Mammary epithelial cell (primary cell): ENCODE measurements at regions not wholly inside any gene's neighbourhood (a gene's known extent, or its start where the extent isn't known, plus 50 kb on each side); places are given as distances from the start of the nearest gene placed in this dataset.

Experiments used
- CTCF ChIP-seq, 2 donors: IDR thresholded peaks in 1 of 2; conservative IDR thresholded peaks in 1 of 2; 2 replicates each; pipeline ENCODE4 v1.5.1; 2011 to 2012; ENCODE audit warnings: inconsistent platforms in 2 of 2, low read length in 2 of 2, mild to moderate bottlenecking in 2 of 2, control low read depth in 1 of 2, low read depth in 1 of 2; ENCODE audit not compliant: insufficient read depth in 1 of 2; ENCODE audit errors: extremely low read depth in 1 of 2
- EZH2 ChIP-seq: IDR thresholded peaks from 2 replicates; pipeline ENCODE4 v1.6.1; 2012; ENCODE audit warnings: low read length, inconsistent platforms, borderline replicate concordance

GRCh38 chr3:5423076-5423475 is 235.6 kb downstream of the EDEM1 start:
- no peak for TF ChIP-seq EZH2
- no peak for TF ChIP-seq CTCF (conservative IDR thresholded peaks at IDR 0.05 in 1 of 2, IDR thresholded peaks at IDR 0.05 in 1 of 2; ENCODE audit: extremely low read depth in 1 of 2, insufficient read depth in 1 of 2, low read depth in 1 of 2, low read length in 2 of 2)
